GM12864 (cell line): ENCODE measurements at regions not wholly inside any gene's neighbourhood (a gene's known extent, or its start where the extent isn't known, plus 50 kb on each side); places are given as distances from the start of the nearest gene placed in this dataset.

Source experiments
- DNase-seq: peaks from one replicate; pipeline ENCODE4 v3.0.0-alpha.2; 2011; ENCODE audit warnings: low read depth
- H3K4me3 ChIP-seq: 2 replicates; pipeline ENCODE4 v1.5.1; 2011; ENCODE audit warnings: mild to moderate bottlenecking, low read depth, low read length, control low read depth
- TF ChIP-seq, protein P1 (sequence below): IDR thresholded peaks from 2 replicates; pipeline ENCODE4 v1.5.1; 2011; ENCODE audit warnings: low read depth, mild to moderate bottlenecking, moderate library complexity, low read length, control low read depth, inconsistent platforms; ENCODE audit errors: missing control alignments

DNA sequence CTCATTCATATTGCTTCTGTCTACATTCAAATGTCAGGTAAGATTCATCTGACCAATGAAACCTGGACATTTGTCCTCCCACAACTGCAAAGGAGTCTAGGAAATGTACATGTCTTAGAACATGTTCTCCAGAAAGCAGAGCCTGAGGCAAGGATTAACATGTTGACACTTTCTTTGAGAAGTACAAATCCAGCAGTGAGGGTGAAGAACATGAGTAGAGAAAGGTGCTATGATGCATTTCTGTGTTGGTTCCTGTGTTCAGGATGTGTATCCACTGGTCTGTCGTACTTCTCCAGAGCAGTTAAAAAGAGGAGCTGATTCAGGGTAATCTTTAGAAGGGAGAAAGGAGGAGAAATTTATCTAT lies 146.0 kb upstream of the AGR3 start:
- TF ChIP-seq, protein P1, sequence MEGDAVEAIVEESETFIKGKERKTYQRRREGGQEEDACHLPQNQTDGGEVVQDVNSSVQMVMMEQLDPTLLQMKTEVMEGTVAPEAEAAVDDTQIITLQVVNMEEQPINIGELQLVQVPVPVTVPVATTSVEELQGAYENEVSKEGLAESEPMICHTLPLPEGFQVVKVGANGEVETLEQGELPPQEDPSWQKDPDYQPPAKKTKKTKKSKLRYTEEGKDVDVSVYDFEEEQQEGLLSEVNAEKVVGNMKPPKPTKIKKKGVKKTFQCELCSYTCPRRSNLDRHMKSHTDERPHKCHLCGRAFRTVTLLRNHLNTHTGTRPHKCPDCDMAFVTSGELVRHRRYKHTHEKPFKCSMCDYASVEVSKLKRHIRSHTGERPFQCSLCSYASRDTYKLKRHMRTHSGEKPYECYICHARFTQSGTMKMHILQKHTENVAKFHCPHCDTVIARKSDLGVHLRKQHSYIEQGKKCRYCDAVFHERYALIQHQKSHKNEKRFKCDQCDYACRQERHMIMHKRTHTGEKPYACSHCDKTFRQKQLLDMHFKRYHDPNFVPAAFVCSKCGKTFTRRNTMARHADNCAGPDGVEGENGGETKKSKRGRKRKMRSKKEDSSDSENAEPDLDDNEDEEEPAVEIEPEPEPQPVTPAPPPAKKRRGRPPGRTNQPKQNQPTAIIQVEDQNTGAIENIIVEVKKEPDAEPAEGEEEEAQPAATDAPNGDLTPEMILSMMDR, result no peak
- no peak for DNase-seq
- H3K4me3 ChIP-seq, result no peak overlapping the region

GRCh38 chr7:17029150-17029549 lies 147.4 kb upstream of the AGR3 start:
- TF ChIP-seq, protein P1, result no peak
- H3K4me3 ChIP-seq, result no peak overlapping the region
- DNase-seq, result no peak

- H3K4me3 ChIP-seq, result no peak overlapping the region
- TF ChIP-seq, protein P1, result no peak
- no peak for DNase-seq
These were observed 148.8 kb upstream of the AGR3 start for GRCh38 chr7:17030559-17030958.

GRCh38 chr7:17031906-17032551 lies 150.2 kb upstream of the AGR3 start:
- TF ChIP-seq, protein P1, result no peak
- H3K4me3 ChIP-seq, result no peak overlapping the region
- DNase-seq, result no peak

GRCh38 chr7:17033245-17033644 lies 151.5 kb upstream of the AGR3 start:
- no peak overlapping the region for H3K4me3 ChIP-seq
- TF ChIP-seq, protein P1, result no peak
- no peak for DNase-seq

- TF ChIP-seq, protein P1, result no peak
- DNase-seq, result no peak
- H3K4me3 ChIP-seq, result no peak overlapping the region
These were observed 154.8 kb upstream of the AGR3 start for GRCh38 chr7:17036584-17036983.

- no peak overlapping the region for H3K4me3 ChIP-seq
- no peak for DNase-seq
- TF ChIP-seq, protein P1, result no peak
These were observed 155.6 kb upstream of the AGR3 start for GRCh38 chr7:17037356-17037755.
